ENCODE measurements at regions not wholly inside any gene's neighbourhood (a gene's known extent, or its start where the extent isn't known, plus 50 kb on each side); places are given as distances from the start of the nearest gene placed in this dataset.
"Not testable (repeated sequence)": the region's sequence is repeated elsewhere in the genome, so short reads cannot be mapped to it uniquely, and the experiment has no call there.

GRCh38 chr5:152477536-152477935, 72.5 kb upstream of the NMUR2 start:
- TF ChIP-seq EZH2 (IDR thresholded peaks at IDR 0.05; ENCODE audit: borderline replicate concordance, insufficient read depth, low read depth, low read length, poor library complexity, severe bottlenecking) (no peak), CTCF (IDR thresholded peaks at IDR 0.05) (no peak)
- no peaks in the 10 kb centered on the region for H3K4me1 ChIP-seq (ENCODE audit: control insufficient read depth in 2 of 2, insufficient read depth in 2 of 2, low read length in 2 of 2)
- no peaks in the 10 kb centered on the region for H3K79me2 ChIP-seq (ENCODE audit: control insufficient read depth, insufficient read depth, low read length)
- ChIA-PET CTCF (no interaction called here), POLR2A (no interaction called here)
- H3K9me3 Mint-ChIP-seq (ENCODE audit: insufficient read depth) = peaks cover 2% of the 10 kb centered on the region
- intact Hi-C loops (cut with micrococcal nuclease) = no loop called here
- peaks cover 0 to 7% (median 0%) of the 10 kb centered on the region in 3 donors for H3K9me3 ChIP-seq (ENCODE audit: control extremely low read depth in 1 of 3, control insufficient read depth in 2 of 3, insufficient read depth in 1 of 3, low read length in 2 of 3)
- no peaks in the 10 kb centered on the region for H3K36me3 ChIP-seq (replicated peaks in 1 of 2; ENCODE audit: control extremely low read depth in 1 of 2, control insufficient read depth in 1 of 2, extremely low read depth in 1 of 2, insufficient read depth in 2 of 2, low read length in 1 of 2)
- ATAC-seq (ENCODE audit: low read depth) (no peak), DNase-seq (no peak)
- H2AFZ ChIP-seq (ENCODE audit: insufficient read depth, low read depth, low read length, poor library complexity, severe bottlenecking) = no peak overlapping the region
- H3K27ac ChIP-seq (ENCODE audit: low read length in 2 of 2) = no peak overlapping the region
- H3K4me2 ChIP-seq (replicated peaks; ENCODE audit: low read depth, low read length, poor library complexity, severe bottlenecking) = no peak overlapping the region
- no peak overlapping the region for H3K9ac ChIP-seq (ENCODE audit: low read length)
- peaks cover 3% of the 10 kb centered on the region for H3K27me3 Mint-ChIP-seq
- no peak overlapping the region for H3K27ac Mint-ChIP-seq
- H3K4me3 Mint-ChIP-seq = no peak overlapping the region
- no peaks in the 10 kb centered on the region for H3K4me1 Mint-ChIP-seq
- H3K27me3 ChIP-seq (replicated peaks in 1 of 4; ENCODE audit: control extremely low read depth in 1 of 4, control insufficient read depth in 3 of 4, insufficient read depth in 4 of 4, low read length in 3 of 4) = no peaks in the 10 kb centered on the region
- no peaks in the 10 kb centered on the region for H4K20me1 ChIP-seq (ENCODE audit: control insufficient read depth, insufficient read depth, low read length, poor library complexity, severe bottlenecking)
- 100% methylated on average over 1 of the region's 2 CpGs for WGBS (ENCODE audit: insufficient coverage)
- no peak overlapping the region for H3K4me3 ChIP-seq (ENCODE audit: control extremely low read depth in 1 of 5, extremely low read depth in 1 of 5, insufficient read depth in 1 of 5, low read depth in 2 of 5, low read length in 4 of 5)

GRCh38 chr5:152479866-152480265, 74.8 kb upstream of the NMUR2 start:
- 98% methylated on average over 19 of the region's 35 CpGs for WGBS (ENCODE audit: insufficient coverage)
- H3K4me2 ChIP-seq (replicated peaks; ENCODE audit: low read depth, low read length, poor library complexity, severe bottlenecking); H2AFZ ChIP-seq (ENCODE audit: insufficient read depth, low read depth, low read length, poor library complexity, severe bottlenecking); ATAC-seq (ENCODE audit: low read depth); DNase-seq; H3K9me3 ChIP-seq (ENCODE audit: control extremely low read depth in 1 of 3, control insufficient read depth in 2 of 3, insufficient read depth in 1 of 3, low read length in 2 of 3); H3K79me2 ChIP-seq (ENCODE audit: control insufficient read depth, insufficient read depth, low read length); H3K4me1 ChIP-seq (ENCODE audit: control insufficient read depth in 2 of 2, insufficient read depth in 2 of 2, low read length in 2 of 2); H3K4me3 Mint-ChIP-seq; H3K27ac Mint-ChIP-seq; H4K20me1 ChIP-seq (ENCODE audit: control insufficient read depth, insufficient read depth, low read length, poor library complexity, severe bottlenecking); H3K36me3 ChIP-seq (replicated peaks in 1 of 2; ENCODE audit: control extremely low read depth in 1 of 2, control insufficient read depth in 1 of 2, extremely low read depth in 1 of 2, insufficient read depth in 2 of 2, low read length in 1 of 2); H3K4me1 Mint-ChIP-seq; H3K27me3 ChIP-seq (replicated peaks in 1 of 4; ENCODE audit: control extremely low read depth in 1 of 4, control insufficient read depth in 3 of 4, insufficient read depth in 4 of 4, low read length in 3 of 4); POLR2A ChIA-PET; H3K9me3 Mint-ChIP-seq (ENCODE audit: insufficient read depth); H3K4me3 ChIP-seq (ENCODE audit: control extremely low read depth in 1 of 5, extremely low read depth in 1 of 5, insufficient read depth in 1 of 5, low read depth in 2 of 5, low read length in 4 of 5); H3K9ac ChIP-seq (ENCODE audit: low read length); CTCF ChIA-PET; intact Hi-C loops (cut with micrococcal nuclease); H3K27ac ChIP-seq (ENCODE audit: low read length in 2 of 2); H3K27me3 Mint-ChIP-seq: not testable (repeated sequence)

GRCh38 chr5:152480677-152481076, 75.6 kb upstream of the NMUR2 start:
- POLR2A ChIA-PET; H3K4me1 ChIP-seq (ENCODE audit: control insufficient read depth in 2 of 2, insufficient read depth in 2 of 2, low read length in 2 of 2): not testable (repeated sequence)

More at GRCh38 chr5:152480677-152481076, 75.6 kb upstream of the NMUR2 start:
- H3K4me3 Mint-ChIP-seq; H3K27ac ChIP-seq (ENCODE audit: low read length in 2 of 2); ATAC-seq (ENCODE audit: low read depth); H3K4me3 ChIP-seq (ENCODE audit: control extremely low read depth in 1 of 5, extremely low read depth in 1 of 5, insufficient read depth in 1 of 5, low read depth in 2 of 5, low read length in 4 of 5); H3K36me3 ChIP-seq (replicated peaks in 1 of 2; ENCODE audit: control extremely low read depth in 1 of 2, control insufficient read depth in 1 of 2, extremely low read depth in 1 of 2, insufficient read depth in 2 of 2, low read length in 1 of 2); H3K27me3 Mint-ChIP-seq; CTCF ChIA-PET; DNase-seq; H3K9ac ChIP-seq (ENCODE audit: low read length); H3K4me2 ChIP-seq (replicated peaks; ENCODE audit: low read depth, low read length, poor library complexity, severe bottlenecking); H3K9me3 ChIP-seq (ENCODE audit: control extremely low read depth in 1 of 3, control insufficient read depth in 2 of 3, insufficient read depth in 1 of 3, low read length in 2 of 3); H4K20me1 ChIP-seq (ENCODE audit: control insufficient read depth, insufficient read depth, low read length, poor library complexity, severe bottlenecking); H3K27me3 ChIP-seq (replicated peaks in 1 of 4; ENCODE audit: control extremely low read depth in 1 of 4, control insufficient read depth in 3 of 4, insufficient read depth in 4 of 4, low read length in 3 of 4); H2AFZ ChIP-seq (ENCODE audit: insufficient read depth, low read depth, low read length, poor library complexity, severe bottlenecking); intact Hi-C loops (cut with micrococcal nuclease); H3K9me3 Mint-ChIP-seq (ENCODE audit: insufficient read depth); H3K27ac Mint-ChIP-seq; H3K4me1 Mint-ChIP-seq; H3K79me2 ChIP-seq (ENCODE audit: control insufficient read depth, insufficient read depth, low read length): not testable (repeated sequence)
- 93% methylated on average over 6 of the region's 12 CpGs for WGBS (ENCODE audit: insufficient coverage)
